ENCODE measurements at regions not wholly inside any gene's neighbourhood (a gene's known extent, or its start where the extent isn't known, plus 50 kb on each side); places are given as distances from the start of the nearest gene placed in this dataset.

DNA sequence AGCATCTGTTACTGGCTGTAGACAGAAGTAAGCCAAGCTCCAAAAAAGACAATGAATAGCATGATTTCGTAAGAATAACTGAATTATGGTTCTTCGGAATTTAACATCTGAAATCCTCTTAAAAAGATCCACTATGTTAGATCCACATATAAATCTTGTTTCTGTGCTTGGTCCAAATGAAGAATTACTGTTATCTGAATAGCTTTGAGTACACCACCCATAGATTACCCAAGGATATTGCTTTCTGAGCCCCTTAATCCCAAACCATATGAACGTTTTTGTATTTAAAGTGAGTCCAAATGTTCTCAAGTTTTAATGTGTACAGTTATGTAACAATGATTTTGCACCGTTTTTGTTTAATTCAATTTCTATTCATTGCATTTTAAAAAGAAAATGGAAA, 124.9 kb downstream of the DSC3 start:
- peak; percentile 58 for FAIRE-seq
- DNase-seq (ENCODE audit: insufficient read length, low spot score): no peak
- TF ChIP-seq, protein P1, sequence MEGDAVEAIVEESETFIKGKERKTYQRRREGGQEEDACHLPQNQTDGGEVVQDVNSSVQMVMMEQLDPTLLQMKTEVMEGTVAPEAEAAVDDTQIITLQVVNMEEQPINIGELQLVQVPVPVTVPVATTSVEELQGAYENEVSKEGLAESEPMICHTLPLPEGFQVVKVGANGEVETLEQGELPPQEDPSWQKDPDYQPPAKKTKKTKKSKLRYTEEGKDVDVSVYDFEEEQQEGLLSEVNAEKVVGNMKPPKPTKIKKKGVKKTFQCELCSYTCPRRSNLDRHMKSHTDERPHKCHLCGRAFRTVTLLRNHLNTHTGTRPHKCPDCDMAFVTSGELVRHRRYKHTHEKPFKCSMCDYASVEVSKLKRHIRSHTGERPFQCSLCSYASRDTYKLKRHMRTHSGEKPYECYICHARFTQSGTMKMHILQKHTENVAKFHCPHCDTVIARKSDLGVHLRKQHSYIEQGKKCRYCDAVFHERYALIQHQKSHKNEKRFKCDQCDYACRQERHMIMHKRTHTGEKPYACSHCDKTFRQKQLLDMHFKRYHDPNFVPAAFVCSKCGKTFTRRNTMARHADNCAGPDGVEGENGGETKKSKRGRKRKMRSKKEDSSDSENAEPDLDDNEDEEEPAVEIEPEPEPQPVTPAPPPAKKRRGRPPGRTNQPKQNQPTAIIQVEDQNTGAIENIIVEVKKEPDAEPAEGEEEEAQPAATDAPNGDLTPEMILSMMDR (IDR thresholded peaks at IDR 0.05; ENCODE audit: insufficient read depth, missing control alignments): no peak

- DNase-seq (ENCODE audit: insufficient read length, low spot score) (no peak), FAIRE-seq (peak; percentile 32)
- TF ChIP-seq, protein P1 (IDR thresholded peaks at IDR 0.05; ENCODE audit: insufficient read depth, missing control alignments): no peak
Observed at GRCh38 chr18:30915336-30915988, 127.1 kb downstream of the DSC3 start.

- TF ChIP-seq, protein P1 (IDR thresholded peaks at IDR 0.05; ENCODE audit: insufficient read depth, missing control alignments): no peak
- FAIRE-seq (no peak), DNase-seq (ENCODE audit: insufficient read length, low spot score) (no peak)
Observed at GRCh38 chr18:30908381-30908780, 134.2 kb downstream of the DSC3 start.

DNA sequence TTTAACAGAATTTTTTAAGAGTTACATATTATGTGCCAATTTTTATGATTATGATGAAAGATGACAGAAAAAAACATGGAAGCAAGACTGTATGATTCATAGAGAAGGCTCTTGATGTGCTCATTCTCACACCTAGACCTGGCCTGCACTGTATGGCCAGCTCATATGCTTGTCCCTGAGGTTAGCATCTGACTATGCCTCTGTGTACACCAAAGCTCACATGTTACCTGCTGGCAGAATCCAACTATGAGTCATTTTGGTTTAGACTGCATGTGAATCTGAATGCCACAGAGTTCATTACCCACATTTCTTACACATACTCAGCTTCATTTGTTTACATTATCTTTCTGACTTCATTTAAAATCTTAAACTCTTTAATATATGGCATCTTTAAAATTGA, 139.0 kb downstream of the DSC3 start:
- TF ChIP-seq, protein P1 (IDR thresholded peaks at IDR 0.05; ENCODE audit: insufficient read depth, missing control alignments): no peak
- DNase-seq (ENCODE audit: insufficient read length, low spot score): no peak
- FAIRE-seq: no peak

DNA sequence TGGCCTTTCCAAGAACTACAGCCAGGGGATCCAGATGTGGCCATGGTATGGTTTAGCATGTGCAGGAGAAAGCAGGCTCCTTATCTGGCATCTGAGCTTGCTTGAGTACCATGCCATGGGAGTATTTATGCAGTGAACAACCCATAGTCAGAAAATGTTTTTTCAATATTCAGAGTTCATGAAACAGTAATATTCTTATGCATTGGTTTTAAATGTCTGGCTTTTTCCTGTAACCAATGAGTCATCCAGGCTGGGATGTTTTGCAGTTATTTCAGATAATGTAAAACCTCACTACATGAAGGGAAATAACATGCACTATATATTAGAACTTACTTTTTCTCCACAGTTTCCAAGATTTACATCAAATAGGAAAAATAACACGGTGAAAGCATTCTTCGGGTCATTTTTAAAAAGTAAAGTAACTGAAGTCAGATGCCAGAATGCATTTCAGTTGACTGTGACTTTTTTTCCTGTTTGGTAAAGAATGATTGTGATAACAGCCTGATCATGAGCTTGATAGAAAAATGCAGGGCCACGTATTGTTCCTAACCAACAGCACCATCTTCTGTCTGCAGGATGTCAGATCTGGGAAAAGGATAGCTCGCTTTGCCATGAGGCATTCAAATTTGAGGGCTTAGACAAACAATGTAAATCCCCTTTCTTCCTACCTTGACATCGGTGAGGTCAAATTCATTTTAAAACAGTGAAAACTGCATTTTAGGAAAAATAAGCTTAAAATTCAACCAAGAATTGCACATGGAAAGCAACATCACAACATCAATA, 152.8 kb downstream of the DSC3 start:
- TF ChIP-seq, protein P1 (IDR thresholded peaks at IDR 0.05; ENCODE audit: insufficient read depth, missing control alignments): peak; percentile 85
- DNase-seq (ENCODE audit: insufficient read length, low spot score): no peak
- FAIRE-seq: peak; percentile 96

- FAIRE-seq: peak; percentile 44
- no peak for DNase-seq (ENCODE audit: insufficient read length, low spot score)
- TF ChIP-seq, protein P1 (IDR thresholded peaks at IDR 0.05; ENCODE audit: insufficient read depth, missing control alignments): no peak
Observed at GRCh38 chr18:30888344-30888743, 154.2 kb downstream of the DSC3 start.

- DNase-seq (ENCODE audit: insufficient read length, low spot score) (no peak), FAIRE-seq (no peak)
- TF ChIP-seq, protein P1 (IDR thresholded peaks at IDR 0.05; ENCODE audit: insufficient read depth, missing control alignments): no peak
Observed at GRCh38 chr18:30886998-30887397, 155.5 kb downstream of the DSC3 start.

Data from D721Med (cell line).